A673 (cell line): ENCODE measurements at regions not wholly inside any gene's neighbourhood (a gene's known extent, or its start where the extent isn't known, plus 50 kb on each side); places are given as distances from the start of the nearest gene placed in this dataset.

ENCODE experiments used
- BruUV-seq: library from RNA; stranded (reverse); fragments of 400-500 nt; replicated peaks from 2 replicates; lab custom pipeline; 2021; lab: Mats Ljungman, UMichigan
- CTCF ChIA-PET: fragments of 300-600 bp; sonication (Branson Sonifier 250); formaldehyde crosslinking; loops from one replicate; lab custom pipeline; 2022; ENCODE audit warnings: antibody characterized with exemption; lab: Charles Lee
- POLR2A ChIA-PET: fragments of 300-600 bp; sonication (Branson Sonifier 250); formaldehyde crosslinking; loops from one replicate; lab custom pipeline; 2022; ENCODE audit warnings: antibody characterized with exemption; ENCODE audit not compliant: low non-redundant PET; lab: Charles Lee
- DNase-seq: peaks from one replicate; pipeline ENCODE4 v3.0.0-alpha.2; 2015; ENCODE audit warnings: low spot score
- H3K27ac ChIP-seq: fragments of 200-600 bp; sonication (generic); 2 replicates; pipeline ENCODE4 v1.5.1; 2016; ENCODE audit warnings: mixed run types, low read depth, mild to moderate bottlenecking, mixed read lengths, antibody characterized with exemption, low read length; ENCODE audit not compliant: poor library complexity, severe bottlenecking
- H3K27me3 ChIP-seq: fragments of 200-600 bp; sonication (generic); replicated peaks from 2 replicates; pipeline ENCODE4 v1.6.1; 2017; ENCODE audit warnings: mixed run types, low read depth, mild to moderate bottlenecking, mixed read lengths, antibody characterized with exemption, low read length; ENCODE audit not compliant: insufficient read depth, poor library complexity
- H3K36me3 ChIP-seq: fragments of 200-600 bp; sonication (generic); 2 replicates; pipeline ENCODE4 v1.6.1; 2016; ENCODE audit warnings: mixed run types, mild to moderate bottlenecking, mixed read lengths, antibody characterized with exemption, low read length; ENCODE audit not compliant: insufficient read depth, poor library complexity, severe bottlenecking
- H3K4me1 ChIP-seq: fragments of 200-600 bp; sonication (generic); 2 replicates; pipeline ENCODE4 v1.6.1; 2017; ENCODE audit warnings: mixed run types, mild to moderate bottlenecking, mixed read lengths, antibody characterized with exemption, low read length; ENCODE audit not compliant: insufficient read depth, poor library complexity, severe bottlenecking
- H3K4me3 ChIP-seq: fragments of 200-600 bp; sonication (generic); 2 replicates; pipeline ENCODE4 v1.5.1; 2016; ENCODE audit warnings: low read depth, mixed run types, mild to moderate bottlenecking, mixed read lengths, low read length; ENCODE audit not compliant: poor library complexity, severe bottlenecking
- H3K9me3 ChIP-seq: fragments of 200-600 bp; sonication (generic); 2 replicates; pipeline ENCODE4 v1.6.1; 2016; ENCODE audit warnings: mixed run types, low read depth, mild to moderate bottlenecking, mixed read lengths, antibody characterized with exemption, low read length; ENCODE audit not compliant: poor library complexity, severe bottlenecking
- CTCF ChIP-seq: fragments of 300-800, 200-600 bp; sonication (generic); conservative IDR thresholded peaks from 2 replicates; pipeline ENCODE4 v1.5.1; 2017; ENCODE audit warnings: low read depth, mild to moderate bottlenecking, antibody characterized with exemption, low read length, moderate library complexity, mixed read lengths
- EZH2 ChIP-seq: fragments of 200-600 bp; sonication (generic); IDR thresholded peaks from 2 replicates; pipeline ENCODE4 v1.6.1; 2017; ENCODE audit warnings: borderline replicate concordance, low read depth, mild to moderate bottlenecking, mixed read lengths, antibody characterized with exemption, low read length; ENCODE audit not compliant: poor library complexity, severe bottlenecking
- intact Hi-C: fragments of 100-400 bp; cut with micrococcal nuclease; formaldehyde crosslinking; loops from one replicate; pipeline ENCODE4 v1.10.0; 2022; ENCODE audit not compliant: unreplicated experiment

DNA sequence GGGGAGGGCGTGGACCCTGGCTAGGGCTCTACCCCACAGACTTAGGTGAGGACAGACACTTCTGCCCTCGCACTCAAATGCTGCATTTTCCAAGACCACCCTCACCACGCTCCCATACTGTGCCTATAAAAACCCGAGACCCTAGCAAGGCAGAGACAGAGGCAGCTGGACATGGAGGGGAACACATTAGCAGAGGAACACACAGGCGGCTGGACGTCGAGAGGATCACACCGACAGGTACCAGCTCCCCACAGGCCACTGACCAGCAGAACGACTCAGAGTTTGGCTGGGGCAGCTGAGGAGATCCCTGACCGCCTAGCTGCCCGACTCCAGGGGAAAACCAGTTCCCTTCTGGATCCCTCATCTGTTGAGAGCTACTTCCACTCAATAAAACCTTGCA, 338.2 kb upstream of the SMIM30 start:
- Histone ChIP-seq H3K4me1 (no peaks in the 10 kb centered on the region), H3K4me3 (no peak overlapping the region), H3K9me3 (no peaks in the 10 kb centered on the region), H3K27me3 (peaks cover 10% of the 10 kb centered on the region), H3K27ac (no peak overlapping the region), H3K36me3 (no peaks in the 10 kb centered on the region)
- ChIA-PET CTCF (no interaction called here), POLR2A (no interaction called here)
- no peak for DNase-seq
- TF ChIP-seq EZH2 = no peak
- TF ChIP-seq CTCF = no peak
- BruUV-seq = no TSS peak
- intact Hi-C loops = no loop called here

- CTCF ChIA-PET = no interaction called here
Measured at GRCh38 chr7:113454597-113455169, 336.3 kb upstream of the SMIM30 start.

DNA sequence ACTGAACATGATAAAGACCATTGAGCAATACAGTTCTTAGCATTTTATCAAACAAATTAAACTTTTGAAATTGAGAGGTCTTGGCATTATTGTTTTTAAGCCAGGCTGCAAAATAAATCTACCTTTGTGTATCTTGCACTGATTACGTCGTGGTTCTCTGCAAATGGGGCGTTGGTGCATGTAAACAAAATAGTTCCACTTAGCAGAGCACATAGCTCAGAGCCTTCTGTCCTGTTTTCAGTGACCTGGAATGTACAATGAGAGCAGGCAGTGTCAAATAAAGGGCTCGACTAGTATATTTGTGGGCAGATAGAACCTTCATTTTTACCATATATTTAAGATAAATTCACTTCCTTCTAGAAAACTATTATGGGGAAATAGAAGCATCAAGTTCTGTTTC, 333.9 kb upstream of the SMIM30 start:
- DNase-seq = no peak
- no peak for TF ChIP-seq EZH2
- TF ChIP-seq CTCF = no peak
- H3K4me1 ChIP-seq = no peaks in the 10 kb centered on the region
- no TSS peak for BruUV-seq
- intact Hi-C loops = no loop called here
- H3K36me3 ChIP-seq = no peaks in the 10 kb centered on the region
- ChIA-PET CTCF (no interaction called here), POLR2A (no interaction called here)
- no peak overlapping the region for H3K27ac ChIP-seq
- H3K9me3 ChIP-seq = no peaks in the 10 kb centered on the region
- H3K4me3 ChIP-seq = no peak overlapping the region
- peaks cover 10% of the 10 kb centered on the region for H3K27me3 ChIP-seq

More at GRCh38 chr7:113454597-113455169, 336.3 kb upstream of the SMIM30 start:
- Histone ChIP-seq H3K36me3 (no peaks in the 10 kb centered on the region), H3K9me3 (no peaks in the 10 kb centered on the region), H3K27ac (no peak overlapping the region), H3K4me3 (no peak overlapping the region), H3K27me3 (peaks cover 10% of the 10 kb centered on the region), H3K4me1 (no peaks in the 10 kb centered on the region)
- no TSS peak for BruUV-seq
- no peak for DNase-seq
- intact Hi-C loops = no loop called here
- TF ChIP-seq EZH2 = no peak
- TF ChIP-seq CTCF = no peak
- POLR2A ChIA-PET = interaction anchor here (0.6 kb wide), 1 partner anchor 676 kb away, joined by 4 read pairs; no protein-coding TSS in a partner anchor
